Aorta (tissue), 5 donors: ENCODE measurements at regions not wholly inside any gene's neighbourhood (a gene's known extent, or its start where the extent isn't known, plus 50 kb on each side); places are given as distances from the start of the nearest gene placed in this dataset.

Experiments used
- ATAC-seq: fragments of 200-7000 bp; cut with Tn5 transposase; one replicate; pipeline ENCODE4 v1.9.1; 2022; ENCODE audit warnings: moderate library complexity; ENCODE audit not compliant: low FRiP score
- DNase-seq, 2 donors: peaks; one replicate each; pipeline ENCODE4 v3.0.0-alpha.2; 2020
- H3K27ac ChIP-seq, 2 donors: one replicate each; pipeline ENCODE4 v1.5.1; 2013; ENCODE audit warnings: low read length in 2 of 2, mild to moderate bottlenecking in 2 of 2, moderate library complexity in 2 of 2, control low read depth in 1 of 2, inconsistent platforms in 1 of 2, low read depth in 1 of 2
- H3K27me3 ChIP-seq, 2 donors: one replicate each; pipeline ENCODE4 v1.6.1; 2013; ENCODE audit warnings: control low read depth in 1 of 2, low read length in 1 of 2, mild to moderate bottlenecking in 1 of 2, moderate library complexity in 1 of 2; ENCODE audit not compliant: insufficient read depth in 2 of 2, control insufficient read depth in 1 of 2
- H3K36me3 ChIP-seq, 2 donors: one replicate each; pipeline ENCODE4 v1.6.1; 2013; ENCODE audit warnings: control low read depth in 1 of 2, low read length in 1 of 2, mild to moderate bottlenecking in 1 of 2; ENCODE audit not compliant: insufficient read depth in 2 of 2, control insufficient read depth in 1 of 2
- H3K4me1 ChIP-seq, 2 donors: one replicate each; pipeline ENCODE4 v1.6.1; 2013; ENCODE audit warnings: low read length in 2 of 2, control low read depth in 1 of 2, mild to moderate bottlenecking in 1 of 2, moderate library complexity in 1 of 2; ENCODE audit not compliant: insufficient read depth in 2 of 2, control insufficient read depth in 1 of 2
- H3K4me3 ChIP-seq, 2 donors: one replicate each; pipeline ENCODE4 v1.5.1; 2013; ENCODE audit warnings: low read length in 2 of 2, control low read depth in 1 of 2, mild to moderate bottlenecking in 1 of 2
- H3K9me3 ChIP-seq: one replicate; pipeline ENCODE4 v1.6.1; 2013; ENCODE audit warnings: mild to moderate bottlenecking, low read length; ENCODE audit not compliant: control insufficient read depth
- WGBS, 2 donors: extraction: QIAGEN DNeasy Blood & Tissue Kit; methylation state at CpG; one replicate each; pipeline ENCODE4 v1.1.7; 2013; 5-methylcytosine and 5-hydroxymethylcytosine counted together
- intact Hi-C, 2 donors: fragments of 100-400 bp; cut with DNase I; formaldehyde crosslinking; loops; one replicate each; pipeline versions ENCODE4 v1.14.2 to v1.15.0; 2022
- donor health status: healthy with polysubstance abuse.
- donor health status: Bipolar disorder and iron deficiency.
- donor health status: DM: no; HTN: no; CAD: no.
- donor health status: DM: no; HTN: no; CAD: no.
- donor health status: DM: yes; HTN: yes; CAD: no.

- Histone ChIP-seq H3K27me3 (no peaks in the 10 kb centered on the region), H3K4me1 (no peaks in the 10 kb centered on the region), H3K36me3 (no peaks in the 10 kb centered on the region), H3K4me3 (no peak overlapping the region), H3K27ac (no peak overlapping the region), H3K9me3 (no peaks in the 10 kb centered on the region)
- DNase-seq (no peak), ATAC-seq (no peak)
- intact Hi-C loops, result no loop called here
- 91 to 93% methylated on average over 9 of the region's 9 CpGs for WGBS, 2 donors
These were observed 75.5 kb downstream of the HMX1 start for GRCh38 chr4:8796096-8796495.

DNA sequence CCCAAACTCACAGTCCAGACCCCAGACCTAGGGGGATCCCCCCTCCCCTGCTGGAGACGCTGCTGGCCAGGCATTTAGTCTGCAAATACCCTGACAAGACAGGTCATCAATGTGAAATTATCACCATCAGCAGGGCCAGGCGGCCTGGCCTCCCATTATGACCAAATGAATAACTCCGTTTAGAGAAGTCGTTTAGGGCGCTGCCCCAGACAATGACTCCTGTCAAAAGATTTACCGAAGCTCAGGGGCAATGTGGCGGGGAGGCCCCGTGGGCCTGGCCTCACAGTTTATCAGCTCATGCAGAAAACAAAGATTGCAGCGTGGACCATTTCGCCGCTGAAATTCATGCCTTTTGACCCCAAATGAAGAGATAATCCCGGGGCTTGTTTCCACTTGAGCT, 76.5 kb downstream of the HMX1 start:
- no peaks in the 10 kb centered on the region for H3K27me3 ChIP-seq
- no peak overlapping the region for H3K27ac ChIP-seq
- WGBS, 2 donors, result 52 to 59% methylated on average over 12 of the region's 12 CpGs
- intact Hi-C loops, result no loop called here
- H3K9me3 ChIP-seq, result no peaks in the 10 kb centered on the region
- H3K36me3 ChIP-seq, result no peaks in the 10 kb centered on the region
- ATAC-seq (no peak), DNase-seq (no peak)
- no peaks in the 10 kb centered on the region for H3K4me1 ChIP-seq
- no peak overlapping the region for H3K4me3 ChIP-seq

DNA sequence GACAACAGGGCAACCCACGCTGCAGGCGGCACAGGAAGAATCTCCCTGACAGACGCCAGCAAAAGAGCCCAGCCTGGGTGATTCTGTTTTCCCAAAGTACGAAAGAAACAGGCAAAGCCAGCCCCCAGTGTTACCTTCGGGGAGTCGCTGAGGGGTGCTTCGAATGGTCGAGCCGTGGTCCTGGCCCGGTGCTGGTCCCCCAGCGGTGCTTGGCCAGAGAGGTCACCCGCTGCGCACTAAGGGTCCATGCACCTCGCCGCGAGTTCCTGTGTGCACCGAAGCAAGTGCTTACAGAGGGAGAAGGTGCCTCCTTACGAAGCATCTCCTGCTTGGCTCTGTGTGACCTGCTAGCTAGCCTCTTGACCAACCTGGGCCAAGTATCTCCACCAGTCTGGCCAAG, 77.1 kb downstream of the HMX1 start:
- no peaks in the 10 kb centered on the region for H3K27me3 ChIP-seq

GRCh38 chr4:8793571-8794160, 78.0 kb downstream of the HMX1 start:
- ATAC-seq, result no peak
- intact Hi-C loops, result no loop called here

More for the DNA sequence above, 77.1 kb downstream of the HMX1 start:
- ATAC-seq, result no peak
- H3K9me3 ChIP-seq, result no peaks in the 10 kb centered on the region
- H3K4me3 ChIP-seq, result no peak overlapping the region
- no peak overlapping the region for H3K27ac ChIP-seq
- intact Hi-C loops, result no loop called here
- no peaks in the 10 kb centered on the region for H3K36me3 ChIP-seq
- WGBS, 2 donors, result 85 to 86% methylated on average over 18 of the region's 18 CpGs
- no peaks in the 10 kb centered on the region for H3K4me1 ChIP-seq
- no peak for DNase-seq

GRCh38 chr4:8792491-8792890, 79.1 kb downstream of the HMX1 start:
- intact Hi-C loops, result no loop called here
- WGBS, 2 donors, result 84% methylated on average over 10 of the region's 10 CpGs
- H3K9me3 ChIP-seq, result no peaks in the 10 kb centered on the region

More at GRCh38 chr4:8793571-8794160, 78.0 kb downstream of the HMX1 start:
- Histone ChIP-seq H3K9me3 (no peaks in the 10 kb centered on the region), H3K4me1 (no peaks in the 10 kb centered on the region), H3K27me3 (no peaks in the 10 kb centered on the region), H3K4me3 (no peak overlapping the region), H3K36me3 (no peaks in the 10 kb centered on the region), H3K27ac (no peak overlapping the region)
- WGBS, 2 donors, result 49 to 57% methylated on average over 10 to 11 of the region's 11 CpGs
- no peak for DNase-seq

DNA sequence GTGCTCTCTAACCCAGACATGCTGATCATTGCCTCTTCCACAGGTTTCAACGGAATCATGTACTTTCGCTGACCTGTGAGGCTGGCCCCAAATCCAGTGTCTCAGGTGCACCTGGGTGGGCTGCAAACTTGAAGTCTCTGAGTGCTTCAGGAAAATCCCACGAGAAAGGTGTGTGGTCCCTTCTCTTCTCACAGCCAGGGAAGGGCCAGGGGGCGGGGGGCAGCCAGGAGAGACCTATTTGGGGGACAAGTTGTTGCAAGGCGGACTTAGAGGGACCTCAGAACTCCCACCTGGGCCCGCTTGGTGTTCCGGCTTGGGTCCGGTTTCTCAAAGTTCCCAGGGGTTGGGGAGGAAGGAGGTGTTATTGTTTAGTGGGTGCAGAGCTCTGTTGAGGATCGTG, 80.0 kb downstream of the HMX1 start:
- WGBS, 2 donors, result 81% methylated on average over 8 to 9 of the region's 9 CpGs
- Histone ChIP-seq H3K4me3 (no peak overlapping the region), H3K27me3 (no peaks in the 10 kb centered on the region), H3K4me1 (no peaks in the 10 kb centered on the region), H3K9me3 (no peaks in the 10 kb centered on the region), H3K27ac (no peak overlapping the region), H3K36me3 (no peaks in the 10 kb centered on the region)
- DNase-seq, result no peak
- no peak for ATAC-seq
- intact Hi-C loops, result no loop called here

More at GRCh38 chr4:8792491-8792890, 79.1 kb downstream of the HMX1 start:
- Histone ChIP-seq H3K4me1 (no peaks in the 10 kb centered on the region), H3K27ac (no peak overlapping the region), H3K27me3 (no peaks in the 10 kb centered on the region), H3K4me3 (no peak overlapping the region), H3K36me3 (no peaks in the 10 kb centered on the region)
- ATAC-seq, result no peak
- DNase-seq, result no peak

GRCh38 chr4:8790749-8791148, 80.9 kb downstream of the HMX1 start:
- intact Hi-C loops, result no loop called here
- H3K9me3 ChIP-seq, result no peaks in the 10 kb centered on the region
- no peak for ATAC-seq
- H3K27me3 ChIP-seq, result no peaks in the 10 kb centered on the region
- no peak overlapping the region for H3K27ac ChIP-seq
- DNase-seq, result no peak
- H3K4me1 ChIP-seq, result no peaks in the 10 kb centered on the region
- H3K4me3 ChIP-seq, result no peak overlapping the region
- 80 to 87% methylated on average over 6 of the region's 6 CpGs for WGBS, 2 donors
- no peaks in the 10 kb centered on the region for H3K36me3 ChIP-seq

DNA sequence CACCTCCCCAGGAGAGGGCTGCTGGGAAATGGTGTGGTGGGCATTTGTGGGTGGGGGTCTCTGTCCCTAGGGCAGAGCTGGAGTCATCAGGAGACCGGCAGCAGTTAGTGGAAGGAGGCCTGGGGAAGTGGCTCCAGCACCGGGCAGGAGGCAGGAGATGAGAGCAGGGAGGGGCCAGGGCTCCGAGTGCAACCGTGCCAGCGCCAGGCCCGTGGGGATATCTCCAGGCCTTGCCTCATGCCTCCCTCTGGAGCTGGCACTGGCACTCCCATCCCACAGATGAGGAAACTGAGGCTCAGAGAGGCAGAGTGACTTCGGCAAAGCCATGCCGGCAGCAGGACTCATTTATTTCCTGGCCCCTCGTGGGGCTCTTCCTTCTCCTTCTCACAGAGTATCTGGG, 83.5 kb downstream of the HMX1 start:
- no peak for ATAC-seq
- 68 to 78% methylated on average over 7 to 9 of the region's 9 CpGs for WGBS, 2 donors

DNA sequence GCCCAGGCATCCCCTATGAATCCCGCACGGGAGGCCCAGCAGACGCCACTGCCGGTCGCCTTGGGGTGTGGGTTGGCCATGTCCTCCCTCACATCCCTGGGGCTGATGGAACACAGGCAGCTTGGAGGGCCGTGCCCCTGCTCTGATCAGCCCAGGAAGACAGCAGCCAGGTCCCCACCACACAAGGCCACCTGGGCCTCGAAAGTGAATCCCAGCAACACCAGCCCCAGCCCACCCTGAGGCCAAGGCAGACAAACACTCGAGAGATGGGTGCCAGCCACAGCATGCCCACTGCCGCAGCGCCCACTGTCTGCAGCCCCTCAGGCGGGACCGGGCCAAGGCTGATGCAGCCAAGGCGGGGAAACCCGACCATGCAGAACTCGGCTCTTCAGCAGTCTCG, 85.5 kb downstream of the HMX1 start:
- intact Hi-C loops, result no loop called here
- no peak for DNase-seq
- no peaks in the 10 kb centered on the region for H3K9me3 ChIP-seq
- H3K27ac ChIP-seq, result no peak overlapping the region
- no peaks in the 10 kb centered on the region for H3K36me3 ChIP-seq
- no peak overlapping the region for H3K4me3 ChIP-seq
- WGBS, 2 donors, result 73 to 78% methylated on average over 16 of the region's 16 CpGs
- no peaks in the 10 kb centered on the region for H3K27me3 ChIP-seq
- no peak for ATAC-seq
- H3K4me1 ChIP-seq, result no peaks in the 10 kb centered on the region

More for the DNA sequence above, 83.5 kb downstream of the HMX1 start:
- Histone ChIP-seq H3K27me3 (no peaks in the 10 kb centered on the region), H3K9me3 (no peaks in the 10 kb centered on the region), H3K4me1 (no peaks in the 10 kb centered on the region), H3K27ac (no peak overlapping the region), H3K4me3 (no peak overlapping the region), H3K36me3 (no peaks in the 10 kb centered on the region)
- intact Hi-C loops, result no loop called here
- DNase-seq, result no peak
